HepG2 (cell line): ENCODE measurements at regions not wholly inside any gene's neighbourhood (a gene's known extent, or its start where the extent isn't known, plus 50 kb on each side); places are given as distances from the start of the nearest gene placed in this dataset.

Experiments used
- BHLHE40 ChIP-seq: IDR thresholded peaks from 2 replicates; pipeline ENCODE4 v1.6.1; 2011; ENCODE audit warnings: low read length, improper control_type of control experiment
- CREB1 ChIP-seq, 2 experiments: fragments of 450-650 bp in 1 of 2; IDR thresholded peaks; 2 replicates each; pipeline ENCODE4 v1.6.1; 2016 to 2017; ENCODE audit warnings: control low read depth in 1 of 2, mild to moderate bottlenecking in 1 of 2, missing compliant biosample characterization in 1 of 2, missing genetic modification characterization in 1 of 2
- NFYB ChIP-seq: sonication (generic); formaldehyde crosslinking; IDR thresholded peaks from 2 replicates; pipeline ENCODE4 v1.4.0; 2020; ENCODE audit warnings: missing genetic modification reagents
- RAD21 ChIP-seq: fragments of 450-650 bp; formaldehyde crosslinking; IDR thresholded peaks from 2 replicates; pipeline ENCODE4 v1.5.0; 2020; ENCODE audit warnings: mild to moderate bottlenecking
- ZNF546 ChIP-seq: sonication (generic); formaldehyde crosslinking; conservative IDR thresholded peaks from 2 replicates; pipeline ENCODE4 v1.8.1; 2023; ENCODE audit warnings: mild to moderate bottlenecking, missing genetic modification reagents
- TF ChIP-seq, protein P1 (sequence below): IDR thresholded peaks from 2 replicates; pipeline ENCODE4 v1.6.1; 2012; ENCODE audit warnings: inconsistent platforms
- TF ChIP-seq, protein P2 (sequence below): sonication (generic); formaldehyde crosslinking; IDR thresholded peaks from 2 replicates; pipeline ENCODE4 v1.5.0; 2020; ENCODE audit warnings: mild to moderate bottlenecking, missing genetic modification reagents, moderate library complexity

DNA sequence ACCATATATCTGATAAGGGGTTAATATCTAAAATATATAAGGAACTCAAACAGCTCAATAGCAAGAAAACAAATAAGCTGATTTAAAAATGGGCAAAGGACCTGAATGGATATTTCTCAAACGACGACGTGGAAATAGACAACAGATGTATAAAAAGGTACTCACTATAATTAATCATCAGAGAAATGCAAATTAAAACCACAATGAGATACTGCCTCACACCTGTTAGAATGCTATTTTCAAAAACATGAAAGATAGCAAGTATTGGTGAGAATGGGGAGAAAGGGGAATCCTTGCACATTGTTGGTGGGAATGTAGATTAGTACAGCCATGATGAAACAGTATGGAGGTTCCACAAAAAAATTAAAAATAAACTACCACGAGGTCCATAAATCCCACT, 163.2 kb downstream of the DKK1 start:
- TF ChIP-seq BHLHE40 (no peak), ZNF546 (CRISPR knock-in tag) (no peak), CREB1 (IDR thresholded peaks at IDR 0.05) (no peak), CREB1 (CRISPR knock-in tag; IDR thresholded peaks at IDR 0.05) (no peak), NFYB (CRISPR knock-in tag) (no peak), RAD21 (CRISPR knock-in tag) (no peak)
- TF ChIP-seq, protein P1, sequence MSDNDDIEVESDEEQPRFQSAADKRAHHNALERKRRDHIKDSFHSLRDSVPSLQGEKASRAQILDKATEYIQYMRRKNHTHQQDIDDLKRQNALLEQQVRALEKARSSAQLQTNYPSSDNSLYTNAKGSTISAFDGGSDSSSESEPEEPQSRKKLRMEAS, result no peak
- TF ChIP-seq, protein P2, sequence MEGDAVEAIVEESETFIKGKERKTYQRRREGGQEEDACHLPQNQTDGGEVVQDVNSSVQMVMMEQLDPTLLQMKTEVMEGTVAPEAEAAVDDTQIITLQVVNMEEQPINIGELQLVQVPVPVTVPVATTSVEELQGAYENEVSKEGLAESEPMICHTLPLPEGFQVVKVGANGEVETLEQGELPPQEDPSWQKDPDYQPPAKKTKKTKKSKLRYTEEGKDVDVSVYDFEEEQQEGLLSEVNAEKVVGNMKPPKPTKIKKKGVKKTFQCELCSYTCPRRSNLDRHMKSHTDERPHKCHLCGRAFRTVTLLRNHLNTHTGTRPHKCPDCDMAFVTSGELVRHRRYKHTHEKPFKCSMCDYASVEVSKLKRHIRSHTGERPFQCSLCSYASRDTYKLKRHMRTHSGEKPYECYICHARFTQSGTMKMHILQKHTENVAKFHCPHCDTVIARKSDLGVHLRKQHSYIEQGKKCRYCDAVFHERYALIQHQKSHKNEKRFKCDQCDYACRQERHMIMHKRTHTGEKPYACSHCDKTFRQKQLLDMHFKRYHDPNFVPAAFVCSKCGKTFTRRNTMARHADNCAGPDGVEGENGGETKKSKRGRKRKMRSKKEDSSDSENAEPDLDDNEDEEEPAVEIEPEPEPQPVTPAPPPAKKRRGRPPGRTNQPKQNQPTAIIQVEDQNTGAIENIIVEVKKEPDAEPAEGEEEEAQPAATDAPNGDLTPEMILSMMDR (CRISPR knock-in tag), result no peak
